ENCODE measurements at regions not wholly inside any gene's neighbourhood (a gene's known extent, or its start where the extent isn't known, plus 50 kb on each side); places are given as distances from the start of the nearest gene placed in this dataset.

DNA sequence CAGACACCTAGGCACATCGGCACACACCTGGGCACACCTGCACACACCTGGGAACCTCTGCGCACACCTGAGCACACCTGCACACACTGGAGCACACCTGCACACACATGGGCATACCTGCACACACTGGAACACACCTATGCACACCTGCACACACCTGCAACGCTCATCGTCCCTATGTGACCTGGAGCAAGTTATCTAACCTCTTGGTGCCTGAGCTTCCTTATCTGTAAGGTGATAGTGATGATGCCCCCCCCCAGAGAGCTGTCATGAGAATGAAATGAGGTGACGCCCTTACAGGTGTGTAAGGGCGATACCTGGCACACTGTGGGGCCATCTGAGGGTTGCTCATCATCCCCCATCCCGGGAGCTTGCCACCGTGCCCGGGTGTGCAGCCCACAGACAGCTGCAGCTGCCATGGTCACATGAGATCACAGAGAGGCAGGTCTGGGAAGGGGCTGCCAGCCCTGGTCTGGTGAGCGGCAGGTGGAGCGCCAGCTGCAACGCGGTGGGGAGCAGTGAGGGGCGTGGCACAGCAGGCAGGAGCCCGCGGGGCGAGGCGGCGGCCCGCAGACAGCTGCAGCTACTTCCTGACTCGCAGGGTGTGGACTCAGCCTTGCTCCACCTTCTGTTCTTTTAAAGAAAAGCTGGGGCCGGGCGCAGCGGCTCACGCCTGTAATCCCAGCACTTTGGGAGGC, 59.9 kb upstream of the FBRSL1 start:
- TF ChIP-seq, protein P1, sequence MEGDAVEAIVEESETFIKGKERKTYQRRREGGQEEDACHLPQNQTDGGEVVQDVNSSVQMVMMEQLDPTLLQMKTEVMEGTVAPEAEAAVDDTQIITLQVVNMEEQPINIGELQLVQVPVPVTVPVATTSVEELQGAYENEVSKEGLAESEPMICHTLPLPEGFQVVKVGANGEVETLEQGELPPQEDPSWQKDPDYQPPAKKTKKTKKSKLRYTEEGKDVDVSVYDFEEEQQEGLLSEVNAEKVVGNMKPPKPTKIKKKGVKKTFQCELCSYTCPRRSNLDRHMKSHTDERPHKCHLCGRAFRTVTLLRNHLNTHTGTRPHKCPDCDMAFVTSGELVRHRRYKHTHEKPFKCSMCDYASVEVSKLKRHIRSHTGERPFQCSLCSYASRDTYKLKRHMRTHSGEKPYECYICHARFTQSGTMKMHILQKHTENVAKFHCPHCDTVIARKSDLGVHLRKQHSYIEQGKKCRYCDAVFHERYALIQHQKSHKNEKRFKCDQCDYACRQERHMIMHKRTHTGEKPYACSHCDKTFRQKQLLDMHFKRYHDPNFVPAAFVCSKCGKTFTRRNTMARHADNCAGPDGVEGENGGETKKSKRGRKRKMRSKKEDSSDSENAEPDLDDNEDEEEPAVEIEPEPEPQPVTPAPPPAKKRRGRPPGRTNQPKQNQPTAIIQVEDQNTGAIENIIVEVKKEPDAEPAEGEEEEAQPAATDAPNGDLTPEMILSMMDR (IDR thresholded peaks at IDR 0.05; ENCODE audit: poor library complexity) = no peak
- no peak for TF ChIP-seq EZH2phosphoT487 (IDR thresholded peaks at IDR 0.05; ENCODE audit: low read depth, severe bottlenecking, unreplicated experiment)

All from hepatocyte (in vitro differentiated cells).